Panc1 (cell line): ENCODE measurements at regions not wholly inside any gene's neighbourhood (a gene's known extent, or its start where the extent isn't known, plus 50 kb on each side); places are given as distances from the start of the nearest gene placed in this dataset.

Source experiments
- POLR2AphosphoS5 ChIP-seq: IDR thresholded peaks from 2 replicates; pipeline ENCODE4 v1.6.1; 2012; ENCODE audit warnings: mild to moderate bottlenecking, low read depth, low read length, moderate library complexity
- SIN3A ChIP-seq: IDR thresholded peaks from 2 replicates; pipeline ENCODE4 v1.6.1; 2012; ENCODE audit warnings: low read depth, mild to moderate bottlenecking, low read length, moderate library complexity, borderline replicate concordance; ENCODE audit not compliant: insufficient read depth
- TCF7L2 ChIP-seq: IDR thresholded peaks from 2 replicates; pipeline ENCODE4 v1.6.1; 2011; ENCODE audit warnings: mild to moderate bottlenecking, low read depth, low read length, inconsistent platforms
- TF ChIP-seq, protein P1 (sequence below): fragments of 450-650 bp; IDR thresholded peaks from 2 replicates; pipeline ENCODE4 v1.5.1; 2017; ENCODE audit warnings: mild to moderate bottlenecking
- TF ChIP-seq, protein P2 (sequence below), 2 experiments: IDR thresholded peaks; 2 replicates each; pipeline ENCODE4 v1.6.1; 2011 to 2012; ENCODE audit warnings: low read depth in 2 of 2, control low read depth in 1 of 2, low read length in 1 of 2, mild to moderate bottlenecking in 1 of 2, moderate library complexity in 1 of 2; ENCODE audit not compliant: insufficient read depth in 1 of 2

GRCh38 chr15:38074029-38074428 lies 139.6 kb downstream of the TMCO5A start:
- TF ChIP-seq, protein P1, sequence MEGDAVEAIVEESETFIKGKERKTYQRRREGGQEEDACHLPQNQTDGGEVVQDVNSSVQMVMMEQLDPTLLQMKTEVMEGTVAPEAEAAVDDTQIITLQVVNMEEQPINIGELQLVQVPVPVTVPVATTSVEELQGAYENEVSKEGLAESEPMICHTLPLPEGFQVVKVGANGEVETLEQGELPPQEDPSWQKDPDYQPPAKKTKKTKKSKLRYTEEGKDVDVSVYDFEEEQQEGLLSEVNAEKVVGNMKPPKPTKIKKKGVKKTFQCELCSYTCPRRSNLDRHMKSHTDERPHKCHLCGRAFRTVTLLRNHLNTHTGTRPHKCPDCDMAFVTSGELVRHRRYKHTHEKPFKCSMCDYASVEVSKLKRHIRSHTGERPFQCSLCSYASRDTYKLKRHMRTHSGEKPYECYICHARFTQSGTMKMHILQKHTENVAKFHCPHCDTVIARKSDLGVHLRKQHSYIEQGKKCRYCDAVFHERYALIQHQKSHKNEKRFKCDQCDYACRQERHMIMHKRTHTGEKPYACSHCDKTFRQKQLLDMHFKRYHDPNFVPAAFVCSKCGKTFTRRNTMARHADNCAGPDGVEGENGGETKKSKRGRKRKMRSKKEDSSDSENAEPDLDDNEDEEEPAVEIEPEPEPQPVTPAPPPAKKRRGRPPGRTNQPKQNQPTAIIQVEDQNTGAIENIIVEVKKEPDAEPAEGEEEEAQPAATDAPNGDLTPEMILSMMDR, result no peak
- TF ChIP-seq POLR2AphosphoS5 (no peak), SIN3A (no peak), TCF7L2 (no peak)
- TF ChIP-seq, protein P2, sequence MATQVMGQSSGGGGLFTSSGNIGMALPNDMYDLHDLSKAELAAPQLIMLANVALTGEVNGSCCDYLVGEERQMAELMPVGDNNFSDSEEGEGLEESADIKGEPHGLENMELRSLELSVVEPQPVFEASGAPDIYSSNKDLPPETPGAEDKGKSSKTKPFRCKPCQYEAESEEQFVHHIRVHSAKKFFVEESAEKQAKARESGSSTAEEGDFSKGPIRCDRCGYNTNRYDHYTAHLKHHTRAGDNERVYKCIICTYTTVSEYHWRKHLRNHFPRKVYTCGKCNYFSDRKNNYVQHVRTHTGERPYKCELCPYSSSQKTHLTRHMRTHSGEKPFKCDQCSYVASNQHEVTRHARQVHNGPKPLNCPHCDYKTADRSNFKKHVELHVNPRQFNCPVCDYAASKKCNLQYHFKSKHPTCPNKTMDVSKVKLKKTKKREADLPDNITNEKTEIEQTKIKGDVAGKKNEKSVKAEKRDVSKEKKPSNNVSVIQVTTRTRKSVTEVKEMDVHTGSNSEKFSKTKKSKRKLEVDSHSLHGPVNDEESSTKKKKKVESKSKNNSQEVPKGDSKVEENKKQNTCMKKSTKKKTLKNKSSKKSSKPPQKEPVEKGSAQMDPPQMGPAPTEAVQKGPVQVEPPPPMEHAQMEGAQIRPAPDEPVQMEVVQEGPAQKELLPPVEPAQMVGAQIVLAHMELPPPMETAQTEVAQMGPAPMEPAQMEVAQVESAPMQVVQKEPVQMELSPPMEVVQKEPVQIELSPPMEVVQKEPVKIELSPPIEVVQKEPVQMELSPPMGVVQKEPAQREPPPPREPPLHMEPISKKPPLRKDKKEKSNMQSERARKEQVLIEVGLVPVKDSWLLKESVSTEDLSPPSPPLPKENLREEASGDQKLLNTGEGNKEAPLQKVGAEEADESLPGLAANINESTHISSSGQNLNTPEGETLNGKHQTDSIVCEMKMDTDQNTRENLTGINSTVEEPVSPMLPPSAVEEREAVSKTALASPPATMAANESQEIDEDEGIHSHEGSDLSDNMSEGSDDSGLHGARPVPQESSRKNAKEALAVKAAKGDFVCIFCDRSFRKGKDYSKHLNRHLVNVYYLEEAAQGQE (IDR thresholded peaks at IDR 0.05; ENCODE audit: insufficient read depth in 1 of 2, low read depth in 2 of 2, low read length in 1 of 2), result no peak
